ENCODE measurements at regions not wholly inside any gene's neighbourhood (a gene's known extent, or its start where the extent isn't known, plus 50 kb on each side); places are given as distances from the start of the nearest gene placed in this dataset.
"Not testable (repeated sequence)": the region's sequence is repeated elsewhere in the genome, so short reads cannot be mapped to it uniquely, and the experiment has no call there.

- intact Hi-C loops (cut with micrococcal nuclease), result no loop called here
Observed at GRCh38 chr5:56733580-56733979, 81.8 kb upstream of the MAP3K1 start.

DNA sequence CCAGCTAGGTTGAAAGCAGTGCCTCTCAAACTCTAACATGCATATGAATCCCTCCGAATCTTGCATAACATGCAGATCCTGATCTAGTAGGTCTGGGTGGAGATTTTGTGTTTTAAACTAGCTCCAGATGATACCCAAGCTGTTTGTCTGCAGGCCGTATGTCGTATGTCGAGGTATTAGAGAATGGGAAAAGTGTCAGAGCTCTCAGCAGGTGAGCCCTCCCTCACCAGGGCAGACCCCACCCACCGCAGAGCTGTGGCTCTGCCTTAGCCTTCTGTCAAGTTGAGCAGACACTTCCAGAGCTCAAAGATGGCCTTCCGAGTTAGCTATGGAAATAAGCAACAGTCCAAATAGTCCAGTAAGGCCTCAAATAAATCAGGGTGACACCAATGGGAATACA lies 83.2 kb upstream of the MAP3K1 start:
- intact Hi-C loops (cut with micrococcal nuclease), result no loop called here

GRCh38 chr5:56731473-56731872 lies 83.9 kb upstream of the MAP3K1 start:
- intact Hi-C loops (cut with micrococcal nuclease), result not testable (repeated sequence)

DNA sequence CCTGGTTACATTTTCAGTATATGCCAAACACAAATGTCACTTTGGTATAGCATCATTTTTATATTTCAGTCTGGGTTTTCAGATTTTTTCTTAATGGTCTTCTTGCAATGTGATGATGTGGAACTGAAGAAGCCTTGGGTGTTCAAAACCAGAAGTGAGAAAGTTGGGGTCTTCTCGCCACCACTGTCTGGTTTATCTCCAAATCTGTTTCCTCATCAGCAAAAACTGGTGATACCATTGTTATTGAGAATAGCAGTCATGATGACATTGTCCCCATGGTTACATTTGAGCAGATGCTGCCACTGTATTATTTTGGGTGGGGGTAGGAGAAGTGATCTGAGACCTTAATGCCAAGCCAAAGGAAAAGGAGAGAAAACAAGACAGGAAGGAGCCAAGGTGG lies 85.9 kb upstream of the MAP3K1 start:
- intact Hi-C loops (cut with micrococcal nuclease), result no loop called here

DNA sequence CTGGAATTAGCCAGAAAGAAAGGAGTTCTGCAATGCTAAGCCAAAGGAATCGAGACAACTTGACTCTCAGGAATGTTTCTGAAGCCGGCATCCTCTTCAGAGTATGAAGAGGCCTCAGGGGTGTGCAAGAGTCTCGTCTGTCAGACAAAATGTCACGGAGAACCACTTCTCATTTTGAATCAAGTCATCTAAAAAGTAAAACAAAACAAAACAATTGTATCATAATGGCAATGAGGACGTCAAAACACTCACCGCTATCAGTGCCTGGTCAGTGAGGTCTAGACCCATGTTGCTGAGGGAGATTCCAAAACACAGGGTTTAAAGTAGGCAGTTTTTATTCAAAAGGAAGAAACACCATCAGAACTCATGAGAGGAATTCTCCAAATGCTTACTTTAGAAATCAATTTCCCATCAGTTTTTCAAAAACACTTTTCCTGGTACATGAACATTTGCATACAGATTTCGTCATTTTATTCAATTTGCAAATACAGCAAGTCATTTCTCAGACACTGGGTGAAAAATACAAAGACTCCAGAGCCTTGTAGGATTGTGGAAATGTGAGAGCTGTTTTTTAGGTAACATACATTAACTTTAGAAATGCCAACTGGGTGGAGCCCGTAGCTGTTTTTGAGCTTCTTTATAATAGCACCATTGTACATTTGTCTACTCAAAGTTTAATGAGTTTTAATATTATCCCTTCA lies 89.5 kb upstream of the MAP3K1 start:
- intact Hi-C loops (cut with micrococcal nuclease), result no loop called here

DNA sequence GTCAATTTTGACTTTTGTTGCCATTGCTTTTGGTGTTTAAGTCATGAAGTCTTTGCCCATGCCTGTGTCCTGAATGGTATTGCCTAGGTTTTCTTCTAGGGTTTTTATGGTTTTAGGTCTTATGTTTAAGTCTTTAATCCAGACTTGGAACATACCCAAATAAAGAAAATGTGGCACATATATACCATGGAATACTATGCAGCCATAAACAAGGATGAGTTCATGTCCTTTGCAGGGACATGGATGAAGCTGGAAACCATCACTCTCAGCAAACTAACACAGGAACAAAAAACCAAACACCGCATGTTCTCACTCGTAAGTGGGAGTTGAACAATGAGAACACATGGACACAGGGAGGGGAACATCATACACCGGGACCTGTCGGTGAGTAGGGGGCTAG lies 90.5 kb upstream of the MAP3K1 start:
- intact Hi-C loops (cut with micrococcal nuclease), result not testable (repeated sequence)

DNA sequence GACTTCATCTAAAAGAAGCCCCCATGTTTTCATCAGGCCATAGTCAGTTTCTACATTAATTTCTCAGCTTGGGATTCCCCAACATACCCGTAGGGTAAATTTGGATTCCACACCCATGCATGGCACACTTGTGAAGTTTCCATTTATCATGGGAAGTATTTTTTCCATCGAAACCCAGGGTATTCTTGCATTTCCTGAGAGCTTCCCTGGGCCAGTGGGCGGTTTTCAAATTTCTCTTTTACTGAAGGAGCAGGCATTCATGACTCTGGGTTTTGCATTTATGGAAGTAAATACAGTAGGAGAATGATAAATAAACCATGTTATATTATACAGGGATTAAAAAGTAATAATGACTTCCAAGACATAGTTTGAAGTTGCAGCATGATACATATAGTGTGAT lies 93.0 kb upstream of the MAP3K1 start:
- intact Hi-C loops (cut with micrococcal nuclease), result no loop called here

- intact Hi-C loops (cut with micrococcal nuclease), result no loop called here
Observed at GRCh38 chr5:56717253-56717987, 97.9 kb upstream of the MAP3K1 start.

DNA sequence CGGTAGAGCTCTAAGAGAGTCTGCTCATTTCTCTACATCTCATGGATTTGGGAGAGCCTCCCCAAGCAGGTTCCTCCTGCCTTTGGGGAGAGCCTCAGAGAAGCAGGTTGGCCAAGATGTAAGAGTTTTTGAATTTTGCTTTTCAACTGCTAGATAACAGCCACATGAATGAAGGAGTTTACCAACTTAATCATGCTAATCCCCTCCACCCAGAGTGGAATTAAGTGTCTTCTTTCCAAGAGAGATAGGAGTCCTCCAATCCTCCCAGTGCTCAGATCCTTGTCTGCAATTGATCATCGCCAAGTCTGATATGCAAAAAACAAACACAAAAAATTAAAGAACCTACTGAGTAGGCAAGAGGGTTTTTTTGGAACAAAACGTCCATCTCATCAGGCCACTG lies 99.4 kb upstream of the MAP3K1 start:
- intact Hi-C loops (cut with micrococcal nuclease), result no loop called here

DNA sequence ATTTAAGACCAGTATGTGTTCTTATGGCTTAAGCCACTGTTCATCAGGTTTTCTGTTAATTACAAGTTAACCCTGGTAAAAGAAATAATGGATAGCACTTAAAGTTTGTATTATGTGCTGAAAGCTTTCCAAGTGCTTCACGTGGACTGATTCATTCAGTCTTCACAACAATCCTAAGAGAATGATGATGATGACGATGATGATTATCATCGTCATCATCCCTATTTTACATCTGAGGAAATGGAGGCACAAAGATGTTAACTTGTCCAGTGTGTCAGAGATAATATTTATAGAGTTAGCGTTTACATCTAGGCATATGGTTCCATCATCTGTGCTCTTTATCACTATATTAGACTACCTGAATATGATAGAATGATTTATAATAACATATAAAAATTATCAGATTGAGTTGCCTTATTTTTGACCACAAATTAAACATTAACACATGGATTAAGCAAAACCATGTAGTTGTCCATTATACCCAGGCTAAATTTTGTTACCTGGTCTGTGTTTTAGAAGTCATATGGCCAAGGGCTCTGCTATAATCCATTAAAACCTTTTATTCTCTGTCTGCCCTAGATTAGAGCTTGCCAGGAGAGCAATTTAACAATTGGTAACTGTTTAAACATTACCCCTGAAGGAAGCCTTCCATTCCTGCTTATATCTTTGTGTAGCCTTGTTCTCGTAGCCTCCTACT lies 102.3 kb upstream of the MAP3K1 start:
- intact Hi-C loops (cut with micrococcal nuclease), result no loop called here

DNA sequence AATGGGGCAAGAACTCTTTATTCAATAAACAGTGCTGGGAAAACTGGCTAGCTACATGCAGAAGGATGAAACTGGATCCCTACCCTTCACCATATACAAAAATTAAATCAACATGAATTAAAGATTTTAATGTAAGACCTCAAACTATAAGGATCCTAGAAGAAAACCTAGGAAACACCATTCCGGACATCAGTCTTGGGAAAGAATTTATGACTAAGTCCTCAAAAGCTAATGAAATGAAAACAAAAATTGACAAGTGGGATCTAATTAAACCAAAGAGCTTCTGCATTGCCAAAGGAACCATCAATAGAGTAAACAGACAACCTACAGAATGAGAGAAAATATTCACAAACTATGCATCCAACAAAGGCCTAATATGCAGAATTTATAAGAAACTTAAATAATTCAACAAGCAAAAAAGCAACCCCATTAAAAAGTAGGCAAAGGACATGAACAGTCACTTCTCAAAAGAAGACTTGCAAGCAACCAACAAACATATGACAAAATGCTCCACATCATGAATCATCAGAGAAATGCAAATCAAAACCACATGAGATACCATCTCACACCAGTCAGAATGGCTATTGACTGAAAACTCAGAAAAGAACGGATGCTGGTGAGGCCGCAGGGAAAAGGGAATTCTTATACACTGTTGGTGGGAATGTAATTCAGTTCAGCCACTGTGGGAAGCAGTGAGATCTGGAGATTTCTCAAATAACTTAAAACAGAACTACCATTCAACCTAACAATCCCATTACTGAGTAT lies 104.3 kb upstream of the MAP3K1 start:
- intact Hi-C loops (cut with micrococcal nuclease), result loop anchor here (1.0 kb wide), 1 partner anchor 26 kb away; no protein-coding TSS in a partner anchor

DNA sequence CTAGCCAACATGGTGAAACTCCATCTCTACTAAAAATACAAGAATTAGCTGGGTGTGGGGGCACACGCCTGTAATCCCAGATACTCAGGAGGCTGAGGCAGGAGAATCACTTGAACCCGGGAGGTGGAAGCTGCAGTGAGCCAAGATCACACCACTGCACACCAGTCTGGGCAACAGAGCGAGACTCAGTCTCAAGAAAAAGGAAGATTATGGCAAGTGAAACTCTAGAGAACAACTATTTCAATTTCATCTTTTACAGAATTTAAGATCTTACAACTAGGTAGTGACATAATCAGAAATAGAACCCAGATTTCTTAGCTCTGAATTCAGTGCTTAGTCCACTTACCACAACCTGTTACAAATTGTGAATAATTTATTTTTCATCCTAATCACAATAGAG lies 108.8 kb upstream of the MAP3K1 start:
- intact Hi-C loops (cut with micrococcal nuclease), result no loop called here

DNA sequence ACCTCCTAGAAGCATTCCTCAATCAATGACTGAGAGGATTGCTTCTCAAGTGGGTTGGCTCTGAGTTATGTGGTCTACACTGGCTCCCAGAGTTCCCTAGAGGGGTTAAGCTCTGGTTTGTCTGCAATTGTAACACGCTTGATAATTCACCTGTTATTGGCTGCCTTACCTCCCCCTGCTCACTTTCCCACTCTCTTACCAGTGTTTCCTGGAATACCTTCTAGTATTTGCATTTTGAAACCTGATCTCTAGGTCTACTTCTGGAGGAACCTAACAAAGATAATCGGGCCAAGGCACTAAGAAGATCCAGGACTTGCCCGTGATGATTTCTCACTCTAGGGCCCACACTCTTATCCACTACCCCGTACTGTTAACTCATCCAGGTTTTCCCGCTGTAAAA lies 110.1 kb upstream of the MAP3K1 start:
- intact Hi-C loops (cut with micrococcal nuclease), result no loop called here

DNA sequence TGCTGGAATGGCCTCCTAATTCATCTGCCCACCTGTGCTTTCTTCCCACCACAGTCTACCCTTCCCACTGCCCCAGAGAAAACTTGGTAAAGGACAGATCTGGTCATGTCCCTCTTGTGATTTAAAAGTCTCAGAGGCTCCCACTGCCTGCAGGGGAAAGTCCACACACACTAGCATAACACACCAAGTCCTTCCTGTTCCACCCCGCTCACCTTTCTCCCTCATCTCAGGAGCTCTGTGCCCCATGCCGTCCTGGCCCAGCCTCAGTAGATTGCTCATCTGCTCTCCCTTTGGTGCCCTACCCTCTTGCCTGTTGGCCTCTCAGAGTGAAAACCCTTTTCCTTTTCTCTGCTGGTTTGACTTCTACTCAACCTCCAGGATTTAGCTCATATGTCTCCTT lies 111.4 kb upstream of the MAP3K1 start:
- intact Hi-C loops (cut with micrococcal nuclease), result no loop called here

- intact Hi-C loops (cut with micrococcal nuclease), result no loop called here
Observed at GRCh38 chr5:56700711-56701110, 114.6 kb upstream of the MAP3K1 start.

- intact Hi-C loops (cut with micrococcal nuclease), result loop anchor here (5.0 to 10.0 kb wide), 2 partner anchors 217 to 375 kb away; no protein-coding TSS in a partner anchor
Observed at GRCh38 chr5:56699538-56699937, 115.8 kb upstream of the MAP3K1 start.

DNA sequence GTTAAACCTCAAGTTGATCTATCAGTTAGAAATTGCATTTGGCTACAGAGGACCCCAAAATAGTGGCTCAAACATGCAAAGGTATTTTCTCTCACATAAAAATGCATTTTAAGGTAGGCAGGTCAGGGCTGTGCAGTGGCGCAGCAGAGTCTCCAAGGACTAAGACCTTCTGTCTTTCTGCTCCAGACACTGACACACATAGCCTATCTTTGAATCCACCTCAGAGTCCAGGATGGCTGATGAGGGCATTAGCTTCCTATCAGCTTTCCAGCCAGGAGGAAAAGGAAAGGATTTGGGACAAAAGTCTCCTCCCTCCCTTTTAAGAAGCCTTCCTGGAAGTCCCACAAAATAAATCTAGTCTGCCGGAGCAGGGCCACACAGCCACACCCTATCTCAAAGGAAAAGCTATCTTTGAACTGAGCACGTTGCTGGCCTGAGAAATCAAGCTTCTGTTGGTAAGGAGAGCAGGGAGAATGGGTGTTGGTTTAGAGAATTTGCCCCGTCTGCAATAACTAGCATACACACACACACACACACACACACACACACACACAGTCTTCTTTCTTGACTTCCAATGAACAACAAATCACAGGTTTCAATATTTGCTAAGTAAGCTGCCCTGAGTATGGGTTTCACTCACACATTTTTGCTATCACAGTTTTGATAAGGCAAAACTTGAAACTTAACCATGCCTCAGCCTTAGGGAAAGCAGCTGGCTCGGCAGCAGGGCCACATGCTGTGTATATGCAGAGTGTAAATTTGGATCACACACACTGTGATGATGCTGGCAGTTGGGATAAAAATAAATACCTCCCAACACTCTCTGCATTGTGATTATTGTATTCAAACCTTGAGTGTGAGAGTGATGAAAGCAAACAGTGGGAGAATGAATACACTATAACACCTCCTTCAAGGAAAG lies 116.6 kb upstream of the MAP3K1 start:
- intact Hi-C loops (cut with micrococcal nuclease), result loop anchor here (5.0 to 10.0 kb wide), 2 partner anchors 216 to 374 kb away; no protein-coding TSS in a partner anchor

DNA sequence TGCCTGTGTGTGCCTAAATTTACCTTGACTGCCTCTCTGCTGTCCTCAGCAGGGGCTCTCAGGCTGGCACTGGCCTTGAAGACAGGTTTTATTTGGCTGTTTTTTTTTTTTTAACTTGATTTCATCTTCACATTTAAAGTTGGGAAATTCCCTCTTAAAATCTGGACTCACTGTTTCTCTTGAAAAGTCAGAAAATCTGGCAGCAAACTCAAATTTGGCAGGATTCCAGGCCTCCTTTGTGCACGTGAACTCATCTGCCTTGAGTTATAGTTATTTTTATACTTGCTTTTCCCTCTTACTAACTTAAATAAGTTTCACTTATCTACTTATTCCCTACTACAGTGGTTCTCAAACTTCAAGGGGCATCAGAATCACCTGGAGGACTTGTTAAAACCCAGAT lies 118.4 kb upstream of the MAP3K1 start:
- intact Hi-C loops (cut with micrococcal nuclease), result loop anchor here (5.0 to 10.0 kb wide), 2 partner anchors 215 to 372 kb away; no protein-coding TSS in a partner anchor

- intact Hi-C loops (cut with micrococcal nuclease), result loop anchor here (10.0 kb wide), 1 partner anchor 368 kb away; no protein-coding TSS in a partner anchor
Observed at GRCh38 chr5:56693220-56693579, 122.1 kb upstream of the MAP3K1 start.
